ENCODE measurements at regions not wholly inside any gene's neighbourhood (a gene's known extent, or its start where the extent isn't known, plus 50 kb on each side); places are given as distances from the start of the nearest gene placed in this dataset.

- TF ChIP-seq CTCF (conservative IDR thresholded peaks at IDR 0.05; ENCODE audit: low read depth in 2 of 2) (no peak), NANOG (IDR thresholded peaks at IDR 0.05; ENCODE audit: borderline replicate concordance) (no peak), EZH2 (IDR thresholded peaks at IDR 0.05; ENCODE audit: low read depth, unreplicated experiment) (no peak), POLR2AphosphoS5 (IDR thresholded peaks at IDR 0.05; ENCODE audit: low read depth) (no peak), REST (IDR thresholded peaks at IDR 0.05; ENCODE audit: unreplicated experiment) (no peak), EZH2phosphoT487 (IDR thresholded peaks at IDR 0.05; ENCODE audit: unreplicated experiment) (no peak), JUNB (IDR thresholded peaks at IDR 0.05; ENCODE audit: unreplicated experiment) (no peak), CREB1 (CRISPR knock-in tag; IDR thresholded peaks at IDR 0.05; ENCODE audit: low read depth) (no peak), ZNF114 (CRISPR knock-in tag; IDR thresholded peaks at IDR 0.05) (no peak), ETS1 (IDR thresholded peaks at IDR 0.05) (no peak), STAT1 (IDR thresholded peaks at IDR 0.05; ENCODE audit: unreplicated experiment) (no peak), ZNF331 (CRISPR knock-in tag; IDR thresholded peaks at IDR 0.05; ENCODE audit: low read depth) (no peak), ZNF462 (CRISPR knock-in tag; IDR thresholded peaks at IDR 0.05) (no peak)
Observed at GRCh38 chr7:13737563-13737962, 251.9 kb downstream of the ETV1 start.

Data from GM23338 (cell line).